Neural cell (in vitro differentiated cells): ENCODE measurements at regions not wholly inside any gene's neighbourhood (a gene's known extent, or its start where the extent isn't known, plus 50 kb on each side); places are given as distances from the start of the nearest gene placed in this dataset.

Experiments
- H2AFZ ChIP-seq: fragments of 200-600, 300-800 bp; sonication (generic), shearing (Covaris generic); 2 replicates; pipeline ENCODE4 v1.6.0; 2014; ENCODE audit warnings: low read depth, mild to moderate bottlenecking, antibody characterized with exemption, low read length, moderate library complexity
- H3F3A ChIP-seq: fragments of 200-600 bp; shearing (Covaris generic); 2 replicates; pipeline ENCODE4 v1.6.1; 2016; ENCODE audit warnings: mild to moderate bottlenecking, moderate library complexity, mixed read lengths, antibody characterized with exemption, low read length; ENCODE audit not compliant: insufficient read depth, poor library complexity, severe bottlenecking
- H3K27ac ChIP-seq: fragments of 200-600, 300-800 bp; sonication (generic), shearing (Covaris generic); 2 replicates; pipeline ENCODE4 v1.5.1; 2014; ENCODE audit warnings: mild to moderate bottlenecking, low read length, moderate library complexity
- H3K27me3 ChIP-seq: fragments of 300-800, 200-600 bp; sonication (generic), shearing (Covaris generic); 2 replicates; pipeline ENCODE4 v1.6.0; 2014; ENCODE audit warnings: mild to moderate bottlenecking, low read depth, low read length, moderate library complexity; ENCODE audit not compliant: insufficient read depth
- H3K36me3 ChIP-seq: fragments of 300-800, 200-600 bp; sonication (generic), shearing (Covaris generic); 2 replicates; pipeline ENCODE4 v1.5.1; 2014; ENCODE audit warnings: mild to moderate bottlenecking, antibody characterized with exemption, low read length, moderate library complexity; ENCODE audit not compliant: insufficient read depth
- H3K4me2 ChIP-seq: fragments of 300-800, 200-600 bp; sonication (generic), shearing (Covaris generic); 2 replicates; pipeline ENCODE4 v1.6.0; 2014; ENCODE audit warnings: mild to moderate bottlenecking, low read length
- H3K4me3 ChIP-seq: fragments of 300-800, 200-600 bp; sonication (generic), shearing (Covaris generic); 2 replicates; pipeline ENCODE4 v1.5.1; 2014; ENCODE audit warnings: mild to moderate bottlenecking, low read length, moderate library complexity
- H3K79me2 ChIP-seq: fragments of 200-600 bp; shearing (Covaris generic); replicated peaks from 2 replicates; pipeline ENCODE4 v1.6.0; 2014; ENCODE audit warnings: mild to moderate bottlenecking, low read length, moderate library complexity; ENCODE audit not compliant: insufficient read depth
- H3K9ac ChIP-seq: fragments of 300-800, 200-600 bp; sonication (generic), shearing (Covaris generic); 2 replicates; pipeline ENCODE4 v1.6.1; 2016; ENCODE audit warnings: mild to moderate bottlenecking, low read length, mixed read lengths
- H3K9me2 ChIP-seq: fragments of 200-600 bp; shearing (Covaris generic); 2 replicates; pipeline ENCODE4 v1.6.1; 2016; ENCODE audit warnings: mild to moderate bottlenecking, low read length, mixed read lengths; ENCODE audit not compliant: insufficient read depth
- H3K9me3 ChIP-seq: fragments of 200-600, 300-800 bp; sonication (generic), shearing (Covaris generic); 2 replicates; pipeline ENCODE4 v1.6.1; 2016; ENCODE audit warnings: mild to moderate bottlenecking, mixed run types, low read length, moderate library complexity, mixed read lengths
- H4K20me1 ChIP-seq: fragments of 200-600 bp; shearing (Covaris generic); 2 replicates; pipeline ENCODE4 v1.6.1; 2016; ENCODE audit warnings: mild to moderate bottlenecking, mixed run types; ENCODE audit not compliant: insufficient read depth
- EP300 ChIP-seq: fragments of 450-650 bp; conservative IDR thresholded peaks from 2 replicates; pipeline ENCODE4 v1.6.1; 2014; ENCODE audit warnings: antibody characterized with exemption, mild to moderate bottlenecking, moderate library complexity; ENCODE audit not compliant: poor library complexity, severe bottlenecking
- EZH2 ChIP-seq: fragments of 200-600, 300-800 bp; shearing (Covaris generic), sonication (generic); IDR thresholded peaks from 2 replicates; pipeline ENCODE4 v1.6.1; 2014; ENCODE audit warnings: antibody characterized with exemption, low read length, borderline replicate concordance, mild to moderate bottlenecking; ENCODE audit not compliant: insufficient read depth, poor library complexity, severe bottlenecking
- MXI1 ChIP-seq: fragments of 450-650 bp; conservative IDR thresholded peaks from 2 replicates; pipeline ENCODE4 v1.6.1; 2014; ENCODE audit warnings: antibody characterized with exemption, mild to moderate bottlenecking; ENCODE audit not compliant: poor library complexity, severe bottlenecking
- POLR2AphosphoS5 ChIP-seq: IDR thresholded peaks from 2 replicates; pipeline ENCODE4 v1.6.1; 2012
- RAD21 ChIP-seq: fragments of 450-650 bp; conservative IDR thresholded peaks from 2 replicates; pipeline ENCODE4 v1.6.1; 2014; ENCODE audit warnings: antibody characterized with exemption, mild to moderate bottlenecking, moderate library complexity
- SMC3 ChIP-seq: fragments of 450-650 bp; conservative IDR thresholded peaks from 2 replicates; pipeline ENCODE4 v1.6.1; 2014; ENCODE audit warnings: antibody characterized with exemption, mild to moderate bottlenecking, moderate library complexity; ENCODE audit not compliant: poor library complexity
- TAF1 ChIP-seq: IDR thresholded peaks from 2 replicates; pipeline ENCODE4 v1.6.1; 2012; ENCODE audit warnings: low read depth
- TF ChIP-seq, protein P1 (sequence below): fragments of 450-650 bp; IDR thresholded peaks from 2 replicates; pipeline ENCODE4 v1.5.1; 2014; ENCODE audit warnings: antibody characterized with exemption, mild to moderate bottlenecking, moderate library complexity; ENCODE audit not compliant: poor library complexity, severe bottlenecking
- TF ChIP-seq, protein P2 (sequence below): IDR thresholded peaks from 2 replicates; pipeline ENCODE4 v1.6.1; 2012; ENCODE audit warnings: borderline replicate concordance

GRCh38 chr6:126539022-126539421 lies 199.1 kb downstream of the CENPW start:
- Histone ChIP-seq H3K4me2 (no peak overlapping the region), H2AFZ (no peak overlapping the region)

DNA sequence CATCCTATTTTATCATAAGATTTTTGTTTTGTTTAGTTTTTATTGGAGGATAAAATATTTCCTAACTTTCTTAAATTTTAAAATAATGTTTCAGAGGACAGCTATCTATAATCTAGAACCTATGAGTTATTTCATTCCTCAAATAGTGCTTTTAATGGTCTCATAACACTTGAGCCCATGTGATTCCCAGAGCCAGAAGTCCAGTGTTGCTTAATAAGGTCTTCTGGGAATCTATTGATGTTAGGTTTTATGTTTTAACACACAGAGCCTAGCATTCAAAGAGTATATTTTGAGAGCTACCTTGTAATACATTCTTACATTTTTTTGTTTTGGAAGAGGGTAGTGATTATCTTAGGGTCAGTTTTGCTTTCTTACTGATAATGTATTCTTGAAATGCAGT lies 200.2 kb downstream of the CENPW start:
- Histone ChIP-seq H3K9me3 (no peaks in the 10 kb centered on the region), H3K36me3 (no peaks in the 10 kb centered on the region), H3K27ac (no peak overlapping the region), H4K20me1 (no peaks in the 10 kb centered on the region), H2AFZ (no peak overlapping the region), H3K27me3 (no peaks in the 10 kb centered on the region), H3F3A (no peaks in the 10 kb centered on the region), H3K79me2 (no peaks in the 10 kb centered on the region), H3K4me2 (no peak overlapping the region), H3K9me2 (no peaks in the 10 kb centered on the region), H3K9ac (no peak overlapping the region), H3K4me3 (no peak overlapping the region)
- TF ChIP-seq EP300 (no peak), TAF1 (no peak)

More at GRCh38 chr6:126539022-126539421, 199.1 kb downstream of the CENPW start:
- no peaks in the 10 kb centered on the region for H3K27me3 ChIP-seq
- no peaks in the 10 kb centered on the region for H3K9me3 ChIP-seq
- no peaks in the 10 kb centered on the region for H4K20me1 ChIP-seq
- TF ChIP-seq SMC3 (no peak), MXI1 (no peak), EP300 (no peak), TAF1 (no peak), EZH2 (no peak), POLR2AphosphoS5 (no peak), RAD21 (no peak)
- TF ChIP-seq, protein P1, sequence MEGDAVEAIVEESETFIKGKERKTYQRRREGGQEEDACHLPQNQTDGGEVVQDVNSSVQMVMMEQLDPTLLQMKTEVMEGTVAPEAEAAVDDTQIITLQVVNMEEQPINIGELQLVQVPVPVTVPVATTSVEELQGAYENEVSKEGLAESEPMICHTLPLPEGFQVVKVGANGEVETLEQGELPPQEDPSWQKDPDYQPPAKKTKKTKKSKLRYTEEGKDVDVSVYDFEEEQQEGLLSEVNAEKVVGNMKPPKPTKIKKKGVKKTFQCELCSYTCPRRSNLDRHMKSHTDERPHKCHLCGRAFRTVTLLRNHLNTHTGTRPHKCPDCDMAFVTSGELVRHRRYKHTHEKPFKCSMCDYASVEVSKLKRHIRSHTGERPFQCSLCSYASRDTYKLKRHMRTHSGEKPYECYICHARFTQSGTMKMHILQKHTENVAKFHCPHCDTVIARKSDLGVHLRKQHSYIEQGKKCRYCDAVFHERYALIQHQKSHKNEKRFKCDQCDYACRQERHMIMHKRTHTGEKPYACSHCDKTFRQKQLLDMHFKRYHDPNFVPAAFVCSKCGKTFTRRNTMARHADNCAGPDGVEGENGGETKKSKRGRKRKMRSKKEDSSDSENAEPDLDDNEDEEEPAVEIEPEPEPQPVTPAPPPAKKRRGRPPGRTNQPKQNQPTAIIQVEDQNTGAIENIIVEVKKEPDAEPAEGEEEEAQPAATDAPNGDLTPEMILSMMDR: no peak
- TF ChIP-seq, protein P2, sequence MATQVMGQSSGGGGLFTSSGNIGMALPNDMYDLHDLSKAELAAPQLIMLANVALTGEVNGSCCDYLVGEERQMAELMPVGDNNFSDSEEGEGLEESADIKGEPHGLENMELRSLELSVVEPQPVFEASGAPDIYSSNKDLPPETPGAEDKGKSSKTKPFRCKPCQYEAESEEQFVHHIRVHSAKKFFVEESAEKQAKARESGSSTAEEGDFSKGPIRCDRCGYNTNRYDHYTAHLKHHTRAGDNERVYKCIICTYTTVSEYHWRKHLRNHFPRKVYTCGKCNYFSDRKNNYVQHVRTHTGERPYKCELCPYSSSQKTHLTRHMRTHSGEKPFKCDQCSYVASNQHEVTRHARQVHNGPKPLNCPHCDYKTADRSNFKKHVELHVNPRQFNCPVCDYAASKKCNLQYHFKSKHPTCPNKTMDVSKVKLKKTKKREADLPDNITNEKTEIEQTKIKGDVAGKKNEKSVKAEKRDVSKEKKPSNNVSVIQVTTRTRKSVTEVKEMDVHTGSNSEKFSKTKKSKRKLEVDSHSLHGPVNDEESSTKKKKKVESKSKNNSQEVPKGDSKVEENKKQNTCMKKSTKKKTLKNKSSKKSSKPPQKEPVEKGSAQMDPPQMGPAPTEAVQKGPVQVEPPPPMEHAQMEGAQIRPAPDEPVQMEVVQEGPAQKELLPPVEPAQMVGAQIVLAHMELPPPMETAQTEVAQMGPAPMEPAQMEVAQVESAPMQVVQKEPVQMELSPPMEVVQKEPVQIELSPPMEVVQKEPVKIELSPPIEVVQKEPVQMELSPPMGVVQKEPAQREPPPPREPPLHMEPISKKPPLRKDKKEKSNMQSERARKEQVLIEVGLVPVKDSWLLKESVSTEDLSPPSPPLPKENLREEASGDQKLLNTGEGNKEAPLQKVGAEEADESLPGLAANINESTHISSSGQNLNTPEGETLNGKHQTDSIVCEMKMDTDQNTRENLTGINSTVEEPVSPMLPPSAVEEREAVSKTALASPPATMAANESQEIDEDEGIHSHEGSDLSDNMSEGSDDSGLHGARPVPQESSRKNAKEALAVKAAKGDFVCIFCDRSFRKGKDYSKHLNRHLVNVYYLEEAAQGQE: no peak
- H3K79me2 ChIP-seq: no peaks in the 10 kb centered on the region
- no peak overlapping the region for H3K9ac ChIP-seq
- H3F3A ChIP-seq: no peaks in the 10 kb centered on the region
- no peak overlapping the region for H3K4me3 ChIP-seq
- no peak overlapping the region for H3K27ac ChIP-seq
- H3K9me2 ChIP-seq: no peaks in the 10 kb centered on the region
- H3K36me3 ChIP-seq: no peaks in the 10 kb centered on the region
